ENCODE measurements at regions not wholly inside any gene's neighbourhood (a gene's known extent, or its start where the extent isn't known, plus 50 kb on each side); places are given as distances from the start of the nearest gene placed in this dataset.

DNA sequence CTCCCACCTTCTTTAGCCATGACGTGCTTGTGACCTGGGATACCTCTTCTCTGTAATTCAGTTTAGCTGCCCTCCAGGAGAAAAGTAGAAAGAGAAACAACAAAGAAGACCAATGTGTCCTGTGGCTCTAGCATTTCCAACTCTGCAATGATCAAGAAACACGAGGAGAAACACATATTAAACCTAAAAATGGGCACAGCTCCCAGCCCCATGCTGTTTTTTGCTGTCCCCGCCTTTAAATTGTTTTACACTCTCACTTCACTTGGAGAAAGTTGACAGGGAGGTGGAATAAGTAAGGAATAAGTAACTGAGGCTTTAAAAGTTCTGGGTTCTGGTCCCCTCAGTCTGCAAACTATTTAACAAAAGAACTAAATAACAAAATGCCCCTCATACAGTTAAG is 390.6 kb downstream of the TNS1 start:
- no peaks in the 10 kb centered on the region for H3K9me3 ChIP-seq (ENCODE audit: control insufficient read depth, insufficient read depth, low read length)
- no peaks in the 10 kb centered on the region for H3K36me3 ChIP-seq (ENCODE audit: control insufficient read depth, insufficient read depth, low read length)
- H3K27me3 ChIP-seq (ENCODE audit: control insufficient read depth, insufficient read depth, low read length) = no peaks in the 10 kb centered on the region
- no peaks in the 10 kb centered on the region for H3K4me1 ChIP-seq (ENCODE audit: control insufficient read depth, insufficient read depth, low read length)
- no peak overlapping the region for H3K27ac ChIP-seq (ENCODE audit: low read depth, low read length)
- no peak overlapping the region for H3K4me3 ChIP-seq (ENCODE audit: low read depth, low read length)
- H3K9ac ChIP-seq (ENCODE audit: low read depth, low read length) = no peak overlapping the region

DNA sequence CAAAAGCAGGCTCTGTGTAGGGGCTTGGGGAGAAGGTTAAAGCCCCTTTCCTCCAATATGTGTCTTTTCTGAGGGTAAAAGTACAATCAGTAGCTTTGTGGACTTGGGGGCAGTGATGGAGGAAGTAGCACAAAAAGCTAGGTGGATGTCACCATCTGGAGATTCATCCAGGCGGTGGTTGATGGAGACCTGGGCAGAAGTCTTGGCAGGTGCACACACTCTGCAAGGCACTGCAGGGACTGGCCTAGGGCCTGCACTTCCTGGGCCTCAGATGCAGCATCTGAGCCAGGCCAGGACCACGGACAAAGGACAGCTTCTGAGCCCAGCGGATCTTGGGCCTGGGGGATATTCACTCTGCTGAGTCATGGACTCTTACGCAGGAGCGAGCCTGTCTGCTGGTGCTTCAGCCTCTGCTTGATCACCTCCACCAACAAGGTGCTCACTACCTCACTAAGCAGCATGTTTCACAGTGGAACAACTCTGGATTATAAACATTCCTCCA is 391.1 kb downstream of the TNS1 start:
- no peak overlapping the region for H3K27ac ChIP-seq (ENCODE audit: low read depth, low read length)
- no peaks in the 10 kb centered on the region for H3K9me3 ChIP-seq (ENCODE audit: control insufficient read depth, insufficient read depth, low read length)
- no peaks in the 10 kb centered on the region for H3K27me3 ChIP-seq (ENCODE audit: control insufficient read depth, insufficient read depth, low read length)
- H3K4me1 ChIP-seq (ENCODE audit: control insufficient read depth, insufficient read depth, low read length) = no peaks in the 10 kb centered on the region
- no peak overlapping the region for H3K9ac ChIP-seq (ENCODE audit: low read depth, low read length)
- H3K4me3 ChIP-seq (ENCODE audit: low read depth, low read length) = no peak overlapping the region
- H3K36me3 ChIP-seq (ENCODE audit: control insufficient read depth, insufficient read depth, low read length) = no peaks in the 10 kb centered on the region

DNA sequence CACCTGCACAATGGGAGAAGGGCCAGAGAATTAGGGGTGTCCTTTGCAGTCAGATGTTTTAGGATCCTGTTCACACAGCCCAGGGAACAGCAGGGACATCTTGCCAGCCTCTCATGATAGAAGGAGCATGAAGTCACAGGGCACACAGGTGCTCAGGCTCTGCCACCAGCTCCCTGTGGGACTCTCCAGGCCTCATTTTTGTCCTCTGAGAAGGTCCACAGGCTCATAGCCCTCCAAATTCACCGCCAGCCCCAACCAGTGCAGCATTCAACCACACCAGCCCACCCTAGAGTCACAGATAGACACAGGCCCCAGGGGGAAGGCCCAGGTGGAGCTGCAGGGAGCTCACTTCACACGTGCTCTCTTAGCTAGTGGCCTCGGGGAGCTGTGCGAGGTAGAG is 391.7 kb downstream of the TNS1 start:
- H3K9ac ChIP-seq (ENCODE audit: low read depth, low read length) = no peak overlapping the region
- no peaks in the 10 kb centered on the region for H3K4me1 ChIP-seq (ENCODE audit: control insufficient read depth, insufficient read depth, low read length)

DNA sequence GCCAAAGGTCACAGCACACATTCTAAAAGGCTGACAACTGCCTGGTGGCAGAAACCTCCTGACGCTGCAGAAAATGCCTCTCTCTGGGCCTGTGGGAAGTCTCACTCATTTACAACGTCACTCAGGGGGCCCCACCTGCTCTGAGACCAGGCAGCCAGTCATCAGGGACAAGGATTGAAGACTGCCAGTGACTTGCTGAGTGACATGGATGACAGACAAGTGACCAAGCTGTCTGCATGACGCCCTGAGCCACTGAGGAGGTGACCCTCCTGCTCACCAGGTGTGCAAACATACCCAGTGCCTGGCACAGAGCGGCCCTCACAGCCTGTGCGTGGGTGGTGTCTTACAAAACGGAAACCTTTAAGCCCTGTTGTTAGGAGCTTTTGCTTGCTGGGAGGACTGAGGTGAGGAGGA is 392.4 kb downstream of the TNS1 start:
- Histone ChIP-seq H3K4me3 (ENCODE audit: low read depth, low read length) (no peak overlapping the region), H3K9ac (ENCODE audit: low read depth, low read length) (no peak overlapping the region), H3K4me1 (ENCODE audit: control insufficient read depth, insufficient read depth, low read length) (no peaks in the 10 kb centered on the region), H3K9me3 (ENCODE audit: control insufficient read depth, insufficient read depth, low read length) (no peaks in the 10 kb centered on the region), H3K36me3 (ENCODE audit: control insufficient read depth, insufficient read depth, low read length) (no peaks in the 10 kb centered on the region), H3K27ac (ENCODE audit: low read depth, low read length) (no peak overlapping the region), H3K27me3 (ENCODE audit: control insufficient read depth, insufficient read depth, low read length) (no peaks in the 10 kb centered on the region)

More for the DNA sequence above, 391.7 kb downstream of the TNS1 start:
- Histone ChIP-seq H3K9me3 (ENCODE audit: control insufficient read depth, insufficient read depth, low read length) (no peaks in the 10 kb centered on the region), H3K4me3 (ENCODE audit: low read depth, low read length) (no peak overlapping the region), H3K27me3 (ENCODE audit: control insufficient read depth, insufficient read depth, low read length) (no peaks in the 10 kb centered on the region), H3K27ac (ENCODE audit: low read depth, low read length) (no peak overlapping the region), H3K36me3 (ENCODE audit: control insufficient read depth, insufficient read depth, low read length) (no peaks in the 10 kb centered on the region)

DNA sequence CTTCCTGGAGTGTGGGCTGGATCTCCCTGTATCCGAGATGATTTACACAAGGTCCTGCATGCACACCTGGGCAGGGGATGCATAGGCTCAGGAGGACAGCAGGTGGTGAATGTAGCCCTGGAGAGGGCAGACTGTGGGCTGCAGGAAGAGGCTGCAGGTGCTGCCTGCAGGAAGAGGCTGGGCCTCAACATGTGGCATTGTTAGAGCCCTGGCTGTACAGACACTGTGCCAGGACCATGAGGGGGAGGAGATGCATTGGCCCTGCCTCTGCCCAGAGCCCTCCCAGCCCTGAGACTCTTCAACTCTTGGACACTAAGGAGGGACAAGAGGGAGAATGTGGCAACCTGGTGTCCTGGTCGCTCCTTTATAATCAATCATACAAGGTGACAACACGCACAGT is 392.8 kb downstream of the TNS1 start:
- H3K4me1 ChIP-seq (ENCODE audit: control insufficient read depth, insufficient read depth, low read length) = no peaks in the 10 kb centered on the region
- H3K9me3 ChIP-seq (ENCODE audit: control insufficient read depth, insufficient read depth, low read length) = no peaks in the 10 kb centered on the region
- H3K4me3 ChIP-seq (ENCODE audit: low read depth, low read length) = no peak overlapping the region
- H3K27me3 ChIP-seq (ENCODE audit: control insufficient read depth, insufficient read depth, low read length) = no peaks in the 10 kb centered on the region
- H3K9ac ChIP-seq (ENCODE audit: low read depth, low read length) = no peak overlapping the region
- no peaks in the 10 kb centered on the region for H3K36me3 ChIP-seq (ENCODE audit: control insufficient read depth, insufficient read depth, low read length)
- H3K27ac ChIP-seq (ENCODE audit: low read depth, low read length) = no peak overlapping the region

DNA sequence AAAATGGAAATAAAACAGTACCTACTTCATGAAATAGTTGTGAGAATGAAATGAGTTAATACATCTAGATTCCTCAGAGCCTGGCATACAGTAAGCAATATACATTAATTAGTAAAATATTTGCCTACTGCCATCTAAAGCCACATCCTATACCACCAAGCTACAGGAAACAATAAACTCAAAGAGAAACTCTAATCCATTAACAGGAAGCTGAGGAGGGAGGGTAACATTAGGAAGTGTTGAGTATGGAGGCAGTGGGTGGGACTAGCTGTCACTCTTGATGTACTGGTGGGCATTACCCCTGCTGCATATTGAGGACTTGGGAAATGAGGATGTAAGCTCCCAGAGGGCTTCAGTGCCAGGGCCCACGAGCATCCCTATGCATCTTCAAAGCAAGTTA is 396.5 kb downstream of the TNS1 start:
- no peaks in the 10 kb centered on the region for H3K9me3 ChIP-seq (ENCODE audit: control insufficient read depth, insufficient read depth, low read length)
- no peak overlapping the region for H3K4me3 ChIP-seq (ENCODE audit: low read depth, low read length)
- H3K4me1 ChIP-seq (ENCODE audit: control insufficient read depth, insufficient read depth, low read length) = no peaks in the 10 kb centered on the region
- H3K9ac ChIP-seq (ENCODE audit: low read depth, low read length) = no peak overlapping the region
- H3K27me3 ChIP-seq (ENCODE audit: control insufficient read depth, insufficient read depth, low read length) = no peaks in the 10 kb centered on the region
- no peak overlapping the region for H3K27ac ChIP-seq (ENCODE audit: low read depth, low read length)
- H3K36me3 ChIP-seq (ENCODE audit: control insufficient read depth, insufficient read depth, low read length) = no peaks in the 10 kb centered on the region

DNA sequence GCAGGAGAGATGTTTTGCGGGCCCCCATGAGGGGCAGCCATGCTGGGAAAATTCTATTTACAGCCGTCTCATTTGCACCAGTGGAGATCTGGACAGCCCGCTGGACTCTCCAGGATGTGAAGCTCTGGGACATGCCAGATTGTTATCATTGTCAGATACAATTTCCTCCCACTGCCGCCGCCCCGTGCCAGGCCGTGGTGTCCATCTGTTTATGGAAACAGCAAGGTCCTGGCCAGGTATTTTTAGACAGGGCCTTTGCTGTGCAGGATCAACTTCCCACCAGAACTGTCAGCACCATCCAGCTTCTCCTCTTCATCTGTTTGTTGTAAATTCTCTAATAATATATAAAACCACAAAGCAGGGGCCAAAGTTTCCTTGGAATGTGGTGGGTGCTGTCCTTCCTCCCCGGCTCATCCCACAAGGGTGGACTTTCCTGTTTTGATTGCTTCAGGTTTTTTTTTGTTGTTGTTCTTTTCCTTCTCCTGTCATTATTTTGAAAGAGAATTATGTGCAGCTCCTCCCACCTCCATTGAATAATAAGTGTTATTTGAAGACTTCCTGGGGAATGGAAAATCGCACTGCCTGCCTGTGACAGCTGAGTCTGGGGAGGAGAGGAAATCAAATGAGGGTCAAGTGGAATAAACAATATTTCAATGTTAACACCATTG is 398.1 kb downstream of the TNS1 start:
- Histone ChIP-seq H3K9me3 (ENCODE audit: control insufficient read depth, insufficient read depth, low read length) (no peaks in the 10 kb centered on the region), H3K27ac (ENCODE audit: low read depth, low read length) (no peak overlapping the region), H3K4me3 (ENCODE audit: low read depth, low read length) (no peak overlapping the region), H3K9ac (ENCODE audit: low read depth, low read length) (no peak overlapping the region), H3K4me1 (ENCODE audit: control insufficient read depth, insufficient read depth, low read length) (no peaks in the 10 kb centered on the region), H3K36me3 (ENCODE audit: control insufficient read depth, insufficient read depth, low read length) (no peaks in the 10 kb centered on the region), H3K27me3 (ENCODE audit: control insufficient read depth, insufficient read depth, low read length) (no peaks in the 10 kb centered on the region)

DNA sequence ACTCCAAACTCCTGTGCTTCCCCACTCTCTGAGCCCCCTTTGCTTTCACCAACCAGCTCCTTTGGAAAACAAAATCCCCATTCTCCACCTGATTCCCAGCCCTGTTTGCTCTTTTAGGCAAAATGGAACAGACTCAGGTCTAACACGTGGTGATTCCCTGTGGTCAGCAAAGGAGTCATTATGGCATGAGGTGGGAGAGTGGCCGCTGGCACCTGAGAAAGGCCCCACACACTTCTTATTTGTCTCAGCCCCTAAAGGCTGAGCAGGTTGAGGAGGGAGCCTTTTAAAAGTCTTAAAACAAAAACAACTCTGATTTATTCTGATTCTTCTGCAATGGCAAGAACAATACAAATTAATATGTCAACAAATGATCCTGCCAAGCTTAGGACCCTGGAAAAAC is 401.2 kb downstream of the TNS1 start:
- no peak overlapping the region for H3K4me3 ChIP-seq (ENCODE audit: low read depth, low read length)
- H3K9ac ChIP-seq (ENCODE audit: low read depth, low read length) = no peak overlapping the region
- H3K27me3 ChIP-seq (ENCODE audit: control insufficient read depth, insufficient read depth, low read length) = no peaks in the 10 kb centered on the region
- no peaks in the 10 kb centered on the region for H3K9me3 ChIP-seq (ENCODE audit: control insufficient read depth, insufficient read depth, low read length)
- H3K4me1 ChIP-seq (ENCODE audit: control insufficient read depth, insufficient read depth, low read length) = peaks cover 9% of the 10 kb centered on the region; the same call in 1 of the 2 replicates
- no peaks in the 10 kb centered on the region for H3K36me3 ChIP-seq (ENCODE audit: control insufficient read depth, insufficient read depth, low read length)
- no peak overlapping the region for H3K27ac ChIP-seq (ENCODE audit: low read depth, low read length)

DNA sequence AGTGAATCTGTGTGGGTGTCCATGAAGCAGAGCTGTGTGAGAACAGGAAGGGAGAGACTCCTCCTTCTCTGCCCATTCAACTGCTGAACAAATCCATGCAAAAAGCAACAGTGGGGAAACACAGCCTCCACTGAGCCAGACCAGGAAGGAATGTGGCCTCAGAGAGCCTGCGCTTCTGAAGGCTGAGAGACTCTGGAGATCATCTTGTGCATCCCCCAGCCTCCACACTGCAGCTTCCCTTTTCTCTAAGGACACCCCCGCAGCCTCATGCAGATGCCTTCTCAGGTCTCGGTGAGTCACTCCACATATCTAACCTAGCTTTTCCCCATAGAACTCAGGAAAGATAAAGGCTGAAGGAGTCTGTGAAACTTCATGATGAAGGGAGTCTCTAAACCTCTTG is 402.9 kb downstream of the TNS1 start:
- H3K4me1 ChIP-seq (ENCODE audit: control insufficient read depth, insufficient read depth, low read length) = peaks cover 17% of the 10 kb centered on the region; the same call in 1 of the 2 replicates
- no peaks in the 10 kb centered on the region for H3K36me3 ChIP-seq (ENCODE audit: control insufficient read depth, insufficient read depth, low read length)
- no peak overlapping the region for H3K27ac ChIP-seq (ENCODE audit: low read depth, low read length)
- H3K27me3 ChIP-seq (ENCODE audit: control insufficient read depth, insufficient read depth, low read length) = no peaks in the 10 kb centered on the region
- no peak overlapping the region for H3K9ac ChIP-seq (ENCODE audit: low read depth, low read length)
- no peak overlapping the region for H3K4me3 ChIP-seq (ENCODE audit: low read depth, low read length)
- H3K9me3 ChIP-seq (ENCODE audit: control insufficient read depth, insufficient read depth, low read length) = no peaks in the 10 kb centered on the region

DNA sequence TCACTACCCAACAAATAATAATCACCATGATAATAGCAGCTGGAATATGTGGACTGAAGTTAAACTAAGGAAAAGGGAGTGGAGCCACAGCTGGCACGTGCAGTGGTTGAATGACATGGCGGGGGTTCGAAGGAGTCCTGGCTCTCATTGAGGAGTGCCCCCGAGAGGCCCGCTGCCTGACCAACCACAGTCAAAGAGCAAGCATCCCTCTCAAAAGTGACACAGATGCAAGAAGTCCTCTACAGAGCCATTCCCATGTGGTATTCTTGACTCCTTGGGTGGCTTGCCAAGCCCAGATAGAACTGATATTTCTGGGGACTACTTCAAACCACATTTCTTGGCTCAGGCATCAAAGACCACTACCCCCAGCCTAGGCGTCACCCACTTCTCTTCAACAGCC is 405.1 kb downstream of the TNS1 start:
- Histone ChIP-seq H3K27ac (ENCODE audit: low read depth, low read length) (no peak overlapping the region), H3K4me1 (ENCODE audit: control insufficient read depth, insufficient read depth, low read length) (peaks cover 17% of the 10 kb centered on the region; the same call in 1 of the 2 replicates), H3K9ac (ENCODE audit: low read depth, low read length) (no peak overlapping the region), H3K9me3 (ENCODE audit: control insufficient read depth, insufficient read depth, low read length) (no peaks in the 10 kb centered on the region), H3K36me3 (ENCODE audit: control insufficient read depth, insufficient read depth, low read length) (no peaks in the 10 kb centered on the region), H3K4me3 (ENCODE audit: low read depth, low read length) (no peak overlapping the region), H3K27me3 (ENCODE audit: control insufficient read depth, insufficient read depth, low read length) (no peaks in the 10 kb centered on the region)

DNA sequence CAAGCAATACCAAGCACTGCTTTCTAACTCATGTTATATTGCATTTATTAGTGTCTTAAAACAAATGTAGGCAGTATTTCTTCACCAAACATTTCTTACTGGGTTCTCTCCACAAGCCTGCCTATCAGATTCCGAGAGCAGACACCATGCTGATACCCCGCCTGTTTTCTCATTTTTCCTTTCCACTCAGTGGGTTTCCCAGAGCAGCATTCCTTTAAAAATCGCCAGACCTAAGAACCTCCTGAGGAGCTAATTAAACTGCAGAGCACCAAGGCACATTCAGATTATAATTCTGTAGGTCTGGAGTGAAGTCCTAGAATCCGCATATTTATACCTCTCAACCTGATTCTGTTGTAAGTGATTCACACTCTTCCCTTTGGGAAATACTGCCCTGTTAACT is 405.6 kb downstream of the TNS1 start:
- H3K27me3 ChIP-seq (ENCODE audit: control insufficient read depth, insufficient read depth, low read length) = no peaks in the 10 kb centered on the region

More for the DNA sequence above, 405.6 kb downstream of the TNS1 start:
- no peaks in the 10 kb centered on the region for H3K9me3 ChIP-seq (ENCODE audit: control insufficient read depth, insufficient read depth, low read length)
- H3K27ac ChIP-seq (ENCODE audit: low read depth, low read length) = no peak overlapping the region
- H3K9ac ChIP-seq (ENCODE audit: low read depth, low read length) = no peak overlapping the region
- H3K4me1 ChIP-seq (ENCODE audit: control insufficient read depth, insufficient read depth, low read length) = peaks cover 17% of the 10 kb centered on the region; the same call in 1 of the 2 replicates
- H3K36me3 ChIP-seq (ENCODE audit: control insufficient read depth, insufficient read depth, low read length) = no peaks in the 10 kb centered on the region
- no peak overlapping the region for H3K4me3 ChIP-seq (ENCODE audit: low read depth, low read length)
